ENCODE measurements at regions not wholly inside any gene's neighbourhood (a gene's known extent, or its start where the extent isn't known, plus 50 kb on each side); places are given as distances from the start of the nearest gene placed in this dataset.

GRCh38 chr14:89017417-89017816, 193.0 kb downstream of the TTC8 start:
- no peak for DNase-seq

- no peak for DNase-seq
Measured at GRCh38 chr14:89022274-89022673, 197.8 kb downstream of the TTC8 start.

DNA sequence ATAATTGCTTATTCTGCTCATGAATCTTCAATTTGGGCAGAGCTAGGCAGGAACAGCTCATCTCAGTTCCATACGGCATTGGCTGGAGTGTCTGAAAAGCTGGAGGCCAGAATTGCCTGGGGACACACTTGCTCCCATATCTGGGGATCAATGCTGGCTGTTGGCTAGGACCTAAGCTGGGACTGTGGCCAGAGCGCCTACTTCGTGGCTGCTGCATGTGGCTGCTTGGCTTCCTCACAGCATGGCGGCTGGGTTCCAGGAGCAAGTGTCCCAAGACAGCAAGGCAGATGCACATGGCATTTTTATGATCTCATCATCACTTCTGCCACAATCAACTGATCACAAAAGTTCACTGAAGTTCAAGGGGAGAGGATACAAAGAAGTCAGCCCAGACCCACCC, 200.2 kb downstream of the TTC8 start:
- DNase-seq = no peak

DNA sequence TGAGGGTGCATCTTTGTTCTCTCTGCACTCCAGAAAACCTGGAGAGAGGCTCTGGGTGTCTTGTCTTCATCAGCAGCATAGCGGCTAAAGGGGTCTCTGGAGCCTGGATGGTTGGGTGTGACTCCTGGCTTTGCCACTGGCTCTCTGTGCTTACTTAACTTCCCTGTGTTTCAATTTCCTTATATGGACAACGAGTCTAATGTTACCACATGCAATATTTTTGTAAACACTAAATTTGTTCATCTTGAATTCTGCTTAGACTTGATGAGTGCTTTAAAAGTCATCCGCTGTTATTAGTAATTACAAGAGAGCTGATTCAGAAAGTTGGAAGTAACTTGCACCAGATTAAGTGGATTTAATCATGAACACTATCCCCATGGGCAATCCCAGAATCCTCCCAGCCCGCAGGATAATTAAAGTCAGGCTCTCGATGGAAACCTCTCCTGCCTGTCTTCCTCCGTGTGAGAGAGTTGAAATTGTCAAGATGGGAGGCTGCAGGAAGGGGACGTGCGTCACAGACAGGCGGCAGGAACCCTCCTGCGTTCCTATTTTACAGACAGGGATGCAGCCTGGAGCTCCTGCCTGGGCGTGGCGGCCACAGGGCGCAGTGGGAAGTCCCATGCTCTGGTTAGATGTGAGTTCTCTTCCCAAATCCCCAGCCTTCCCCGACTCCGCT, 201.2 kb downstream of the TTC8 start:
- no peak for DNase-seq

DNA sequence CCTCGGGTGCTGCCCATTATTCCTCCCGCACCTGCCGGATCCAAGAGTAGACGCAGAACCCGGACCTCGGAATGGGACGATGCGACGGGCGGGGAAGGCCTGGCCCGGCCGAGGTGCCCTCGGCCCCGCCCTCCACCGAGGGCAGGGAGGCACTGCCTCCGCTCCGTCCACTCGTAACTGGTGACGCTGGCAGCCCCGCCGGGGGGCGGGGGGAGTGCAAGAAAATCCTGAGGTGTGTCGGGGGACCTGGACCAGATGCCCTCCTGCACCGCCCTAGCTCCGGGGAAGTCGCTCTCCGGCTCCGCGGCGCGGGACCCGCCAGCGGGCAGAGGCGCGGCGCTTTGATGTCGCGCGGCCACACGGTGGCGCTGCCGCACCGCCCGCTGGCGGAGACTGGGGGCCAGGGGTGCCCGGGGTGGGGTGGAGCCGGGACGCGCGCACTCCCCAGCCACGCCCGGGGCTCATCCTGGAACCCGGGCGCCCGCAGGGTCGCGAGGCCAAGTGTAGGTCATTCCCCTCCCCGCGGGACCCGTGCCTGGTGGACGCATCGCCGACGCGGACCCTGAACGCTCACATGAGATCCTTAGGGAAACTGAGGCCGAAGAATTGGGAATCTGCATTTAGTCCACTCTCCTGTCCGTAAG, 202.8 kb downstream of the TTC8 start:
- peak; percentile 6 to 12 for DNase-seq

DNA sequence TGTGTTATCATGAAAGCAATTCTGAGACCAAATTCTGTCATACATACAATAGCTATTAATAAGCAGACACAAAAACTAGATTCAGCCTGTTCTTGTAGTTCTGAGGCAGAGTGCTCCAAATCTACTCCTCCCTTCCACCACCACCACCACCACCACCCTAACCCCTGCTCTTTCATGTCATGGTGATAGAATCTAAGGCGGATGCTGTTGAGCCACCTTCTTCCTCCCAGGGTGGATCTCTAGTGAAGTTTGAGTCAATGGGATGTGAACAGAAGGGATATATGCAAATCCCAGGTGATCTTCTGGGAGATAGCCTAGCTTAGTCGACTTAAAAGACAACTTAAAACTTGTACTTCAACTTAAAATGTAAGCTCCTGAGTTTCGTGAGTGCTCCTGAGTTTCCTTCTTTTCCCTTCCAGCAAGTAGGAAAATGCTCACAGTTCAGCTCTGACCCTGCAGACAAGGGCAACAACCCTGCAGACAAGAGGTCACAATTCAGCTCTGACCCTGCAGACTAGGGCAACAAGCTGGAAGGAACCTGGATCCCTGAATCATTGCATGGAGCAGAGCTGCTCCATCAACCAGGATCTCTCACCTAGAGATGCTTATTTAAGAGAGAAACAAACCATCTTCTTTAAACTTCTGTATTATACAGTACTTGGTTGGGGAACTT, 204.1 kb downstream of the TTC8 start:
- no peak for DNase-seq

DNA sequence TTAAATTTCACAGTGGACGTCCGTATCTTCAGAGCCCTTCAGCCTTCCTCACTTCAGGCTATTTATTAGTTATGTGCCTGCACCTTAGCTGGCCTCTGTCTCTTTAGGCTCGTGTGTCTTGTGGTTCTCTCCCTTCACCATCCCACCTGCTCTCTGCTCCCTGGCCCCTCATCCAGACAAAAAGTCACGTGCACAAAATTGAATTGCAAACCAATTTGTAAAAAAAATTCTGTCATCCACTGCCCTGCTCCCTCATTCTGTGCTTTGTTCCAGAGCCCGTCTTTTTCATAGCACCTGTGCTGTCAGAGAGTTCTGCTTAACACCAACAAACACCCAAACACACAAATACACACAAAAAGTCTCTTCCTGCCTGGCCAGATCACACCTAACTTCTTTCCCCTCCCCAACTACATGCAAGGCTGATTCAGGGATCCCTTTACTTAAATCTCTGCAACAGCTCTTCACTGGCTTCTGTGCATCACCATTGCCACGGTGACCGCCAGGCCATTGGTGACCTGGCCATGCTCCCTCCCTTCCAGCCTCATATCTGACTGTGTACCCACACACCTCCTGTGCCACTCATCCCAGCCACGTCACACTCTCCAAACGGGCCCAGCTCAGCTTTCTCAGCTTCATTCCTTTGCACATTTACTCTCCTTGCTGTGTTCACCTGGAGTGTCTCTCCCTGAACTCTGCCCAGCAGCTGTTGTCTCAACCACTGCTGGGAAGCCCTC, 205.7 kb downstream of the TTC8 start:
- no peak for DNase-seq

- DNase-seq = no peak
Measured at GRCh38 chr14:89030921-89031320, 206.5 kb downstream of the TTC8 start.

- DNase-seq = no peak
Measured at GRCh38 chr14:89032086-89032649, 207.7 kb downstream of the TTC8 start.

GRCh38 chr14:89033756-89034155, 209.3 kb downstream of the TTC8 start:
- no peak for DNase-seq

DNA sequence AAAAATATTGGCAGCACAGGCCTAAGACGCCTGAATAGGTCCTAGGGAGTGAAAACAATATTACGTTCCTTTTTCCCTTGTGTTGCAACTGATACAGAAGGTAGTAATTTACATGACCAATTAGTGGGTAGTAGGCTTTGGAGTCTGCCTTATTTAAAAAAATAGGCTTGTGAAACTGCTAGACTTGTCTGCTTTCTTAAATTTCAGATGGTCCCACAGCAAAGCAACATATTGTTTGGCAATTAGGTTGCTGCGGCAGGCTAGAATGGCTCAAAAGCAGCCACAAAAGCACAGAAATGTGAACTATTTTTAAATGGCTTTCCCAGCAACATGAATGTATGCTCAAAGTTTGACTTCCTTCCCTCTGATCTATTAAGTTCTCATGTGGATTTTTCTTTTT, 211.9 kb downstream of the TTC8 start:
- DNase-seq = no peak

- DNase-seq = no peak
Measured at GRCh38 chr14:89037065-89037464, 212.6 kb downstream of the TTC8 start.

GRCh38 chr14:89040080-89040459, 215.6 kb downstream of the TTC8 start:
- no peak for DNase-seq

GRCh38 chr14:89040460-89041256, 216.2 kb downstream of the TTC8 start:
- peak; percentile 73 to 84 for DNase-seq

GRCh38 chr14:89041257-89041582, 216.8 kb downstream of the TTC8 start:
- DNase-seq = peak in 1 of 2 donors; percentile 54

DNA sequence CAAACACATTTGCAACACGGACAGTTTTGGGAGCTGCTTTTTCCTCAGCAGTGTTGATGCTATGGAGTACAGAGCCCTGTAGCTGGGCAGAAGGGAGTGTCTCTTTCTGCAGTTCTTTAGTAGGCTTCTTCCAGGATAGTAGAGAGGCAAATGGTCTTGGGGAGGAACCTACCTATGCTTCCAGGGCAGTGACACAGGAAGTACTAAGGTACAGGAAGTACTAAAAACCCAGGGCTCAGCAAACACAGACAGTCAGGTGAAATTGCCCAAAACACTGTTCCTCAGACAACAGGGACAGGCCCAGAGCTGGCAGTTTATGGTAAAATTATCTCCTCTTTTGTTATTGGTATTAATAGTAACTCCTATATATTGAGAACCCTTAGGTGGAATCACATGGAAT, 217.6 kb downstream of the TTC8 start:
- DNase-seq = no peak

GRCh38 chr14:89053303-89053702, 228.9 kb downstream of the TTC8 start:
- no peak for DNase-seq

DNA sequence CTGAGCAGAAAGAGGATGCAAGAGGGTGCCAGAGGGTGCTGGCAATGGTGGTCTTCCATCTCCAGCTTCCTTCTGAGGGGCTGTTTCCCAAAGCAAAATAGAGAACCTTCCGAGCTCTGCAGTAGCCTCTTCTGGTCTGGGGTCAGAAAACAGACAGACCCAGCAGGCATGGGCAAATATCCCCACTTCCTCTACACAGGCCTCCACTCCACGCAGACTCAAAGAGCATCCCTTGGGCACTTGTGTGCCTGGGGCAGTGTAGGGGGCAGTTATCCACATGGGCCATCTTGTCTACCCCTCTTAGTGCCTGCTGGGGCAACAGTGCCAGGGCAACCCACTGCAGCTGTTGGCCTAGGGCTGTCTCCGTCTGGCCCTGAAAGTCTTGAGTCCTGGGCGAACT, 231.9 kb downstream of the TTC8 start:
- no peak for DNase-seq

DNA sequence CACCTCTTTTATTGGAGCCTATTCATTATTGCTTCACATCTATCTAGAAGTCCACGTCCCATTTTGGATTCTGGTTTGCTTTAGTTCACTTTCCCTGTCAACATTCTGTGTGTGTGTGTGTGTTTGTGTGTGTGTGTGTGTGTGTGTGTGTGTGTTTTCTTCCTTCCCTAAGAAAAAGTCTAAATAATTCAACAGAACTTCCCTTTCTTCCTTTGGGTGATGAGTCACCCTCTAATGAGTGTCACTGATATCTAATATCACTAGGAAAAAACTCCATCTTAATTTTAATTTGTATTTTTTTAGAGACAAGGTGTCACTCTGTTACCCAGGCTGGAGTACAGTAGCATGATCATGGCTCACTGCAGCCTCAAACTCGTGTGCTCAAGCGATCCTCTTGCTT, 234.2 kb downstream of the TTC8 start:
- DNase-seq = no peak

DNA sequence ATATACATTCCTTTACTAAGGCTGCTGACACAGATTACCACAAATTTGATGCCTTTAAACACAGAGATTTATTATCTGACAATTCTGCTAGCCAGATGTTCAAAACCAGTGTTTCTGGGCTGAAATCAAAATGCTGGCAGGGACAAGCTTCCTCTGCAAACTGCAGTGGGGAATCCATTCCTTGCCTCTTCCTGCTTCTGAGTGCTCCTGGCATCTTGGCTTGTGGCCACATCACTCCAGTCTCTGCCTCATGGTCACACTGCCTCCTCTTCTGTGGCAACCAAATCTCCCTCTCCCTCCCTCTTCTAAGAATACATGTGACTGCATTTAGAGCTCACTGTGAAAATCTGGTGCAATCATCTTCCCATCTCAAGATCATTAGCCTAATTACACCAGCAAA, 235.7 kb downstream of the TTC8 start:
- DNase-seq = no peak

DNA sequence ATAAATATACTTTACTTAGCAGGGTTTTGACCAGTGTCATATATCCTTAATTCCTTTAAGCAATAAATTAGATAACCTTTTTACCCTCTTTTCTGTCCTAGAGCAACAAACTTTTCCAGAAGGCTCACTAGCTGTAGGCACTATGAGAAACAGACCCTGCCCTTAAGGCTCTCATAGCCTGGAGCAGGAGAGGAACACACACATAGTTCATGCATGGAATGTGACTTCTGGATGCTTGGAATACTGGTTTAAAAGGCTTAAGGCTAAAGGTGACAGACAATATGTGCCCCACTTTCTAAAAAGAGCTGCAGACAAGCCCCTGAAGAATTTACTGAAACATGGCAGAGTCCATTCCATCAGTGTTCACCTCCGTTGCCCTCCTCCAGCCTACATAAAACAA, 237.2 kb downstream of the TTC8 start:
- DNase-seq = no peak

GRCh38 chr14:89065879-89066278, 241.4 kb downstream of the TTC8 start:
- no peak for DNase-seq

Data from hippocampal formation (tissue), 2 donors.